KOPT-K1 (cell line): ENCODE measurements at regions not wholly inside any gene's neighbourhood (a gene's known extent, or its start where the extent isn't known, plus 50 kb on each side); places are given as distances from the start of the nearest gene placed in this dataset.

Source experiments
- H3K27ac ChIP-seq: fragments of 200-600 bp; sonication (generic); 2 replicates; pipeline ENCODE4 v1.5.1; 2016; ENCODE audit warnings: antibody characterized with exemption, mild to moderate bottlenecking, low read depth, low read length; ENCODE audit not compliant: poor library complexity, severe bottlenecking
- H3K36me3 ChIP-seq: fragments of 200-600 bp; sonication (generic); 2 replicates; pipeline ENCODE4 v1.5.1; 2017; ENCODE audit warnings: antibody characterized with exemption, mild to moderate bottlenecking, low read length, moderate library complexity; ENCODE audit not compliant: insufficient read depth
- H3K9me3 ChIP-seq: fragments of 200-600 bp; sonication (generic); 2 replicates; pipeline ENCODE4 v1.5.1; 2017; ENCODE audit warnings: antibody characterized with exemption, low read length, mild to moderate bottlenecking; ENCODE audit not compliant: insufficient read depth, poor library complexity, severe bottlenecking

GRCh38 chr2:118535818-118536212 lies 311.6 kb downstream of the EN1 start:
- Histone ChIP-seq H3K27ac (no peak overlapping the region), H3K36me3 (no peaks in the 10 kb centered on the region), H3K9me3 (no peaks in the 10 kb centered on the region)

- Histone ChIP-seq H3K36me3 (no peaks in the 10 kb centered on the region), H3K27ac (no peak overlapping the region), H3K9me3 (no peaks in the 10 kb centered on the region)
Observed at GRCh38 chr2:118535171-118535817, 312.2 kb downstream of the EN1 start.

GRCh38 chr2:118530976-118531375 lies 316.5 kb downstream of the EN1 start:
- Histone ChIP-seq H3K9me3 (no peaks in the 10 kb centered on the region), H3K27ac (no peak overlapping the region), H3K36me3 (no peaks in the 10 kb centered on the region)

- Histone ChIP-seq H3K36me3 (no peaks in the 10 kb centered on the region), H3K9me3 (no peaks in the 10 kb centered on the region), H3K27ac (no peak overlapping the region)
Observed at GRCh38 chr2:118529908-118530599, 317.4 kb downstream of the EN1 start.

- H3K36me3 ChIP-seq, result no peaks in the 10 kb centered on the region
- no peak overlapping the region for H3K27ac ChIP-seq
- H3K9me3 ChIP-seq, result no peaks in the 10 kb centered on the region
Observed at GRCh38 chr2:118527571-118527970, 319.9 kb downstream of the EN1 start.

GRCh38 chr2:118525346-118525745 lies 322.1 kb downstream of the EN1 start:
- Histone ChIP-seq H3K27ac (no peak overlapping the region), H3K9me3 (peaks cover 9% of the 10 kb centered on the region)

GRCh38 chr2:118524911-118525310 lies 322.5 kb downstream of the EN1 start:
- Histone ChIP-seq H3K9me3 (peaks cover 9% of the 10 kb centered on the region), H3K36me3 (no peaks in the 10 kb centered on the region)

More at GRCh38 chr2:118525346-118525745, 322.1 kb downstream of the EN1 start:
- H3K36me3 ChIP-seq, result no peaks in the 10 kb centered on the region

GRCh38 chr2:118523761-118524160 lies 323.7 kb downstream of the EN1 start:
- no peaks in the 10 kb centered on the region for H3K36me3 ChIP-seq
- no peak overlapping the region for H3K27ac ChIP-seq
- H3K9me3 ChIP-seq, result peaks cover 13% of the 10 kb centered on the region

More at GRCh38 chr2:118524911-118525310, 322.5 kb downstream of the EN1 start:
- H3K27ac ChIP-seq, result no peak overlapping the region

GRCh38 chr2:118521960-118522359 lies 325.5 kb downstream of the EN1 start:
- no peaks in the 10 kb centered on the region for H3K36me3 ChIP-seq
- no peak overlapping the region for H3K27ac ChIP-seq
- H3K9me3 ChIP-seq, result peaks cover 13% of the 10 kb centered on the region

GRCh38 chr2:118521272-118521671 lies 326.2 kb downstream of the EN1 start:
- Histone ChIP-seq H3K36me3 (no peaks in the 10 kb centered on the region), H3K27ac (no peak overlapping the region), H3K9me3 (peaks cover 13% of the 10 kb centered on the region)

- H3K27ac ChIP-seq, result no peak overlapping the region
- H3K36me3 ChIP-seq, result no peaks in the 10 kb centered on the region
- H3K9me3 ChIP-seq, result peaks cover 13% of the 10 kb centered on the region
Observed at GRCh38 chr2:118520246-118520645, 327.2 kb downstream of the EN1 start.

GRCh38 chr2:118519511-118519910 lies 327.9 kb downstream of the EN1 start:
- Histone ChIP-seq H3K9me3 (peaks cover 13% of the 10 kb centered on the region), H3K27ac (no peak overlapping the region), H3K36me3 (no peaks in the 10 kb centered on the region)

GRCh38 chr2:118510807-118511206 lies 336.6 kb downstream of the EN1 start:
- no peaks in the 10 kb centered on the region for H3K9me3 ChIP-seq
- H3K36me3 ChIP-seq, result no peaks in the 10 kb centered on the region
- no peak overlapping the region for H3K27ac ChIP-seq

GRCh38 chr2:118509319-118510004 lies 338.0 kb downstream of the EN1 start:
- Histone ChIP-seq H3K9me3 (no peaks in the 10 kb centered on the region), H3K36me3 (no peaks in the 10 kb centered on the region)

GRCh38 chr2:118508282-118508681 lies 339.2 kb downstream of the EN1 start:
- no peak overlapping the region for H3K27ac ChIP-seq
- H3K9me3 ChIP-seq, result no peaks in the 10 kb centered on the region
- H3K36me3 ChIP-seq, result no peaks in the 10 kb centered on the region

More at GRCh38 chr2:118509319-118510004, 338.0 kb downstream of the EN1 start:
- no peak overlapping the region for H3K27ac ChIP-seq
